VCaP (cell line): ENCODE measurements at regions not wholly inside any gene's neighbourhood (a gene's known extent, or its start where the extent isn't known, plus 50 kb on each side); places are given as distances from the start of the nearest gene placed in this dataset.

Source experiments
- H3K27ac ChIP-seq: fragments of 450-650 bp; 2 replicates; pipeline ENCODE4 v1.5.1; 2017
- CTCF ChIP-seq: fragments of 450-650 bp; conservative IDR thresholded peaks from 2 replicates; pipeline ENCODE4 v1.5.1; 2017; ENCODE audit warnings: mild to moderate bottlenecking, moderate library complexity

- H3K27ac ChIP-seq = no peak overlapping the region
- no peak for TF ChIP-seq CTCF
Measured at GRCh38 chr1:193957556-193958095, 771.2 kb upstream of the B3GALT2 start.

DNA sequence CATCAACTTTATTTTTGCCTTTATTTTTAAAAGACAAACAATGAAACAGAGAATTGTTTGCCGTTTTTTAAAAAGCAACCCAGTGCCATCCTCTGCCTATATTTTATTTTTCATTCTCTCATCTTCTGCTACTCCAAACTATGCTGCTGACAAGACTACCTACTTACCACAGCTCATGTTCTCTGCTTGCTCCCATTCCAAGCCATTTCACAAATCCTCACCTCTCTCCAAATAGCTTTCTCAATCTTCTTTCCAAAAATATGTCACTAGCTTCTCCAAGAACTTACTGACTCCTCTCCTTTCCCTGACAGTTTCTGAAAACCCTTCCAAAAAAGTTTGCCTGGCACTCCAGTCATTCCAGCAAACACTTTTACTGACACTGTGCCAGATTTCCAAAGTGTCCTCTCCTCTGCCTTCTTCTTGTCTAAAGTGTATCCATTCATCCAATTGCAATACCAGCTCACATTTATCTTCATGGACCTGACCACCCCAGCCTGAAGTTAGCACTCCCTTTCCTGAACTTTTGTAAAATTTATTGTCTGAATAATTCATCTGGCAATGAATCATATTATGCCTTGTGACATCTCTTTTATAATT is 766.5 kb upstream of the B3GALT2 start:
- no peak overlapping the region for H3K27ac ChIP-seq
- no peak for TF ChIP-seq CTCF

DNA sequence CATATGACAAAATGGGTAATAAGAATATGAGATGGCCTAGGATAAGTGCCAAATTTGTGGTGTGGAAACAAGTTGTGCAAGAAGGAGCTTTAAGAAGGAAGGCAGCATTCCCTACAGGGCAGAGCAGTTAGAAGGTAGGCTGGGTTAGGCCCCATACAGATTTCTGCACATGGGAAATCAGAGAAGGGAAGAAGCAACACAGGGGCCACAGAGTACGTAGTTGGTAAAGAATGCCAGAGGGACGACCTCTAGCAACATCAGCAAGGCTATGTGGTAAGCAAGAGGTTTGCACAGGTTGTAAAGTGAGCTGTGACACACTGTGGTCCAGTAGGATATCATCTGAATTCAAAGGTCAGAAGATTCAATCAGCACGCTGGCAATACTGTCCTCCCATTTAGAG is 765.6 kb upstream of the B3GALT2 start:
- no peak overlapping the region for H3K27ac ChIP-seq
- no peak for TF ChIP-seq CTCF

GRCh38 chr1:193944454-193944853 is 758.0 kb upstream of the B3GALT2 start:
- TF ChIP-seq CTCF = no peak
- no peak overlapping the region for H3K27ac ChIP-seq

DNA sequence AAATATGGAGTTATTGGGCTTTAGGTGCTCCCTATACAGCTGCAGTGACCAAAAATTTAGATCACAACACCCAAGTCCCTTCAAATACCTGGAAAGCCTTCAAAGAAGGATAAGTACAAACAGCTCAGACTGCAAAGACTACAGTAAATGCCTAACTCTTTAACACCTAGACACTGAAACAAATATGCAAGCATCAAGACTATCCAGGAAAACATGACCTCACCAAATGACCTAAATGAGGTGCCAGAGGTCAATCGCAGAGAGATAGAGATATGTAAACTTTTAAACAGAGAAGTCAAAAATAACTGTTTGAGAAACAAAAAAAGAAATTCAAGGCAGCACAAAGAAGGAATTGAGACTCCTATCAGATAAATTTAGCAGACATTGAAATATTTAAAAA is 753.8 kb upstream of the B3GALT2 start:
- H3K27ac ChIP-seq = no peak overlapping the region
- TF ChIP-seq CTCF = no peak

- TF ChIP-seq CTCF = no peak
- no peak overlapping the region for H3K27ac ChIP-seq
Measured at GRCh38 chr1:193939585-193939984, 753.2 kb upstream of the B3GALT2 start.

DNA sequence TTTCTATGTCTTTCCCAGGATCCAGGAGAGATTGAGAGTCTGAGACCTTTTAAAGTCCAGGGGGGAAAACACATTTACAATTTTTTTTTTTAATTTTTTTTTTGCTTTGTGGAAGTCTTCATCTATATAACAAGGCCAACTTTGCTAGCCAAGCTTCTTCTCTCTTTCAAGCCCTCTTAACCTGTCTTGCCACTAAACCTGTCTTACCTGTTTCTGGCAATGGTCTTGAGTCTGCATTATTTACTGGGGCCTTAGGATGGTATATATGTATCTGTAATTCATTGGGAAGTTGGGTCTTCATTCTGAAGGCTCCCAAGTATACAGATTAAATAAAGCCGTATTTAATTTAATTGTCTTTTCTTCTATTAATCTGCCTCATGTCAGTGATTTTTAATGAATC is 750.9 kb upstream of the B3GALT2 start:
- no peak for TF ChIP-seq CTCF
- H3K27ac ChIP-seq = no peak overlapping the region
